T-cell (primary cell): ENCODE measurements at regions not wholly inside any gene's neighbourhood (a gene's known extent, or its start where the extent isn't known, plus 50 kb on each side); places are given as distances from the start of the nearest gene placed in this dataset.

ENCODE experiments used
- ATAC-seq, 4 experiments: fragments of 200-7000 bp in 3 of 4; fragments of 150-1000 bp in 1 of 4; cut with Tn5 transposase; replicated peaks in 1 of 4; 1 replicate in 3 of 4; 2 replicates in 1 of 4; pipeline ENCODE4 v1.10.0; 2021; ENCODE audit warnings: moderate library complexity in 3 of 4, mild to moderate bottlenecking in 2 of 4, moderate number of reproducible peaks in 1 of 4
- CTCF ChIA-PET, 2 donors: fragments of 300-600 bp; sonication (Branson Sonifier 250); formaldehyde crosslinking; loops; one replicate each; lab custom pipeline; 2022; ENCODE audit warnings: antibody characterized with exemption in 2 of 2; lab: Charles Lee
- POLR2A ChIA-PET, 2 donors: fragments of 300-600 bp; sonication (Branson Sonifier 250); formaldehyde crosslinking; loops; one replicate each; lab custom pipeline; 2022; ENCODE audit warnings: antibody characterized with exemption in 2 of 2; lab: Charles Lee
- DNase-seq, 35 experiments: peaks; one replicate each; pipeline versions ENCODE4 v3.0.0 to v3.0.0-alpha.2; 2013 to 2023
- H3K27ac ChIP-seq: one replicate; pipeline ENCODE4 v1.5.1; 2013; ENCODE audit warnings: low read length
- H3K27me3 ChIP-seq, 2 experiments: replicated peaks in 1 of 2; 1 replicate in 1 of 2; 2 replicates in 1 of 2; pipeline versions ENCODE4 v1.6.1 to v1.7.0; 2013; ENCODE audit warnings: low read length in 1 of 2, mixed read lengths in 1 of 2; ENCODE audit not compliant: control insufficient read depth in 2 of 2, insufficient read depth in 2 of 2; ENCODE audit errors: extremely low read depth in 1 of 2
- H3K36me3 ChIP-seq, 2 donors: 1 replicate in 1 of 2; 2 replicates in 1 of 2; pipeline versions ENCODE4 v1.6.1 to v1.7.0; 2013; ENCODE audit warnings: low read length in 1 of 2; ENCODE audit not compliant: control insufficient read depth in 2 of 2, insufficient read depth in 1 of 2; ENCODE audit errors: extremely low read depth in 1 of 2
- H3K4me1 ChIP-seq, 2 experiments: 1 replicate in 1 of 2; 2 replicates in 1 of 2; pipeline versions ENCODE4 v1.6.1 to v1.7.0; 2013; ENCODE audit warnings: low read length in 2 of 2, mixed read lengths in 1 of 2; ENCODE audit not compliant: insufficient read depth in 2 of 2, control insufficient read depth in 1 of 2; ENCODE audit errors: extremely low read depth in 1 of 2
- H3K4me3 ChIP-seq, 2 donors: 1 replicate in 1 of 2; 2 replicates in 1 of 2; pipeline versions ENCODE4 v1.5.1 to v1.7.0; 2013; ENCODE audit warnings: mild to moderate bottlenecking in 2 of 2, low read length in 1 of 2, moderate library complexity in 1 of 2; ENCODE audit not compliant: control insufficient read depth in 1 of 2; ENCODE audit errors: extremely low read depth in 1 of 2
- H3K9me3 ChIP-seq: 2 replicates; pipeline ENCODE4 v1.7.0; 2013
- H3K27ac Mint-ChIP-seq, 2 donors: one replicate each; pipeline ENCODE4 v1.8.0; 2020 to 2021; ENCODE audit warnings: mild to moderate bottlenecking in 2 of 2, mixed read lengths in 2 of 2
- H3K27me3 Mint-ChIP-seq, 2 donors: one replicate each; pipeline ENCODE4 v1.8.0; 2021 to 2022; ENCODE audit warnings: mixed read lengths in 2 of 2
- H3K36me3 Mint-ChIP-seq: one replicate; pipeline ENCODE4 v1.8.0; 2021; ENCODE audit warnings: mixed read lengths
- H3K4me1 Mint-ChIP-seq, 3 donors: one replicate each; pipeline ENCODE4 v1.8.0; 2020 to 2022; ENCODE audit warnings: mixed read lengths in 3 of 3, mild to moderate bottlenecking in 1 of 3
- H3K4me3 Mint-ChIP-seq, 3 donors: one replicate each; pipeline ENCODE4 v1.8.0; 2020 to 2022; ENCODE audit warnings: mild to moderate bottlenecking in 3 of 3, mixed read lengths in 3 of 3, moderate library complexity in 3 of 3
- H3K9me3 Mint-ChIP-seq, 3 donors: one replicate each; pipeline ENCODE4 v1.8.0; 2020 to 2022; ENCODE audit warnings: mixed read lengths in 3 of 3
- WGBS: methylation state at CpG from one replicate; pipeline ENCODE4 v1.1.5; 2013; ENCODE audit warnings: missing lambda C conversion rate; ENCODE audit not compliant: insufficient coverage; 5-methylcytosine and 5-hydroxymethylcytosine counted together

GRCh38 chr6:84457276-84457675 is 229.8 kb upstream of the CEP162 start:
- Mint-ChIP-seq H3K36me3 (no peaks in the 10 kb centered on the region), H3K27me3 (no peaks in the 10 kb centered on the region), H3K4me3 (no peak overlapping the region), H3K27ac (no peak overlapping the region), H3K9me3 (no peaks in the 10 kb centered on the region), H3K4me1 (no peaks in the 10 kb centered on the region)
- CTCF ChIA-PET, result no interaction called here
- no peak for ATAC-seq
- no CpG with 5 or more reads among the region's 3 CpGs for WGBS
- Histone ChIP-seq H3K36me3 (no peaks in the 10 kb centered on the region), H3K4me3 (no peak overlapping the region), H3K9me3 (no peaks in the 10 kb centered on the region), H3K4me1 (no peaks in the 10 kb centered on the region), H3K27ac (no peak overlapping the region), H3K27me3 (no peaks in the 10 kb centered on the region)
- POLR2A ChIA-PET, result no interaction called here
- no peak for DNase-seq

- DNase-seq (no peak), ATAC-seq (no peak)
- H3K4me1 Mint-ChIP-seq, result no peaks in the 10 kb centered on the region
- Histone ChIP-seq H3K27me3 (no peaks in the 10 kb centered on the region), H3K9me3 (no peaks in the 10 kb centered on the region), H3K4me3 (no peak overlapping the region), H3K27ac (no peak overlapping the region), H3K36me3 (no peaks in the 10 kb centered on the region), H3K4me1 (no peaks in the 10 kb centered on the region)
- ChIA-PET CTCF (no interaction called here), POLR2A (no interaction called here)
- H3K27ac Mint-ChIP-seq, result no peak overlapping the region
- WGBS, result no CpG with 5 or more reads among the region's 4 CpGs
- H3K9me3 Mint-ChIP-seq, result no peaks in the 10 kb centered on the region
- H3K4me3 Mint-ChIP-seq, result no peak overlapping the region
- H3K36me3 Mint-ChIP-seq, result no peaks in the 10 kb centered on the region
- H3K27me3 Mint-ChIP-seq, result no peaks in the 10 kb centered on the region
Observed at GRCh38 chr6:84456803-84457202, 229.4 kb upstream of the CEP162 start.

GRCh38 chr6:84455511-84456029 is 228.1 kb upstream of the CEP162 start:
- CTCF ChIA-PET, result no interaction called here
- POLR2A ChIA-PET, result no interaction called here
- H3K4me1 ChIP-seq, result no peaks in the 10 kb centered on the region
- no peaks in the 10 kb centered on the region for H3K27me3 ChIP-seq
- no peak for ATAC-seq
- Mint-ChIP-seq H3K27me3 (no peaks in the 10 kb centered on the region), H3K27ac (no peak overlapping the region), H3K9me3 (no peaks in the 10 kb centered on the region), H3K4me1 (no peaks in the 10 kb centered on the region), H3K4me3 (no peak overlapping the region), H3K36me3 (no peaks in the 10 kb centered on the region)
- no peak for DNase-seq
- H3K9me3 ChIP-seq, result no peaks in the 10 kb centered on the region
- H3K27ac ChIP-seq, result no peak overlapping the region
- WGBS, result no CpG with 5 or more reads among the region's 3 CpGs
- H3K4me3 ChIP-seq, result no peak overlapping the region
- no peaks in the 10 kb centered on the region for H3K36me3 ChIP-seq

- Histone ChIP-seq H3K27me3 (no peaks in the 10 kb centered on the region), H3K4me1 (no peaks in the 10 kb centered on the region), H3K4me3 (no peak overlapping the region), H3K36me3 (no peaks in the 10 kb centered on the region), H3K27ac (no peak overlapping the region), H3K9me3 (no peaks in the 10 kb centered on the region)
- ChIA-PET POLR2A (no interaction called here), CTCF (no interaction called here)
- Mint-ChIP-seq H3K4me3 (no peak overlapping the region), H3K9me3 (no peaks in the 10 kb centered on the region), H3K27me3 (no peaks in the 10 kb centered on the region), H3K36me3 (no peaks in the 10 kb centered on the region), H3K27ac (no peak overlapping the region), H3K4me1 (no peaks in the 10 kb centered on the region)
- DNase-seq, result no peak
- ATAC-seq, result no peak
Observed at GRCh38 chr6:84453499-84453898, 226.1 kb upstream of the CEP162 start.

- Mint-ChIP-seq H3K36me3 (no peaks in the 10 kb centered on the region), H3K9me3 (peaks cover 0 to 3% (median 0%) of the 10 kb centered on the region in 3 donors), H3K27ac (no peak overlapping the region), H3K4me1 (no peaks in the 10 kb centered on the region), H3K4me3 (no peak overlapping the region), H3K27me3 (no peaks in the 10 kb centered on the region)
- H3K27ac ChIP-seq, result no peak overlapping the region
- H3K4me3 ChIP-seq, result no peak overlapping the region
- ATAC-seq (no peak), DNase-seq (no peak)
- ChIA-PET POLR2A (no interaction called here), CTCF (no interaction called here)
- no peaks in the 10 kb centered on the region for H3K27me3 ChIP-seq
- H3K4me1 ChIP-seq, result no peaks in the 10 kb centered on the region
- WGBS, result no CpG with 5 or more reads among the region's 2 CpGs
- no peaks in the 10 kb centered on the region for H3K9me3 ChIP-seq
- no peaks in the 10 kb centered on the region for H3K36me3 ChIP-seq
Observed at GRCh38 chr6:84450018-84450417, 222.6 kb upstream of the CEP162 start.

- no peak overlapping the region for H3K4me3 ChIP-seq
- ChIA-PET CTCF (no interaction called here), POLR2A (no interaction called here)
- 50% methylated on average over 1 of the region's 6 CpGs for WGBS
- H3K36me3 ChIP-seq, result no peaks in the 10 kb centered on the region
- Mint-ChIP-seq H3K4me1 (no peaks in the 10 kb centered on the region), H3K27me3 (no peaks in the 10 kb centered on the region), H3K36me3 (no peaks in the 10 kb centered on the region), H3K9me3 (peaks cover 0 to 5% (median 3%) of the 10 kb centered on the region in 3 donors), H3K4me3 (no peak overlapping the region), H3K27ac (no peak overlapping the region)
- DNase-seq (no peak), ATAC-seq (no peak)
- no peaks in the 10 kb centered on the region for H3K27me3 ChIP-seq
- no peaks in the 10 kb centered on the region for H3K9me3 ChIP-seq
- H3K27ac ChIP-seq, result no peak overlapping the region
- no peaks in the 10 kb centered on the region for H3K4me1 ChIP-seq
Observed at GRCh38 chr6:84449220-84449619, 221.8 kb upstream of the CEP162 start.

GRCh38 chr6:84448331-84448730 is 220.9 kb upstream of the CEP162 start:
- ATAC-seq (no peak), DNase-seq (no peak)
- ChIA-PET POLR2A (no interaction called here), CTCF (no interaction called here)
- H3K27me3 Mint-ChIP-seq, result no peaks in the 10 kb centered on the region
- H3K27ac Mint-ChIP-seq, result no peak overlapping the region
- no peak overlapping the region for H3K27ac ChIP-seq
- no peaks in the 10 kb centered on the region for H3K9me3 ChIP-seq
- no peak overlapping the region for H3K4me3 ChIP-seq
- no peaks in the 10 kb centered on the region for H3K4me1 Mint-ChIP-seq
- H3K36me3 Mint-ChIP-seq, result no peaks in the 10 kb centered on the region
- no peaks in the 10 kb centered on the region for H3K27me3 ChIP-seq
- no peaks in the 10 kb centered on the region for H3K36me3 ChIP-seq
- no peaks in the 10 kb centered on the region for H3K4me1 ChIP-seq
- peaks cover 0 to 6% (median 3%) of the 10 kb centered on the region in 3 donors for H3K9me3 Mint-ChIP-seq
- H3K4me3 Mint-ChIP-seq, result no peak overlapping the region
- WGBS, result no CpG with 5 or more reads among the region's 2 CpGs
